ENCODE measurements at regions not wholly inside any gene's neighbourhood (a gene's known extent, or its start where the extent isn't known, plus 50 kb on each side); places are given as distances from the start of the nearest gene placed in this dataset.

DNA sequence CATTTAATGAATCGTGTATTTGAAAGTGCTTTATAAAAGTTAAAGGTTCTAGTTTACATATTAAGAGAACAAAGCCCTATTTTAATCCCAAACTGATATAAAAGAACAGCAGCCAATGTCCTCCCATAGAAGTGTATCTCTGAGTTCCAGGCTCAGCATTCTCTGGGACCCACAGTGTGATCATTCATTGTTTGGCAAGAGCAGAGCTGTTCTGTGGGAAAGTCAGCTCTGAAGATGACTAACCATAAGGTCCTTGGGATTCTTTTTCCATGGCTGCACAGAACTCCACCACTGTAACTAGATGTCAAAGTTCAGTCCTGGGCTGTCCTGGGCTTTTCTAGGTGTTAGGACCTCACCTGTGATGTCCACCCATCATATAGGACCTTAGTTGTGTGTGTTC lies 157.0 kb upstream of the TLL1 start:
- no peak for DNase-seq (ENCODE audit: low read depth in 4 of 4, low spot score in 3 of 4)

DNA sequence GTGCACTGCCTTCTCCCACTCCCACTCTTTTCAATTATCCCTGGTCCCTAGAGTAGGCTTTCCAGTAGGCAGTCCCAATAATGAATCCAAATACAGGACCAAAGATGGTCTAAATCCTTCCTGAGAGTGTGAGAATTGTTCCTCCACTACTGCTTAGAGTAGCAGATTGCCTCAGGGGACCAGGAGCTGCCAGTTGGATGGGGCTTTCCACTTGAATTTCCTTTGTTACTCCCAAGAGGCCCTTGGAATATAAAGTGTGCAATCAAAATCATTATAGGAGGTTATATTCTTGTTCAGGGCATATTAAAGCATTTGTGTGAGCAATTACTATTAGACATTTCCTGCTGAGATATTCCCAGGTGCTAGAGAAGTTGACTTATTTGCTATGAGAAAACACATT lies 156.6 kb upstream of the TLL1 start:
- no peak for DNase-seq (ENCODE audit: low read depth in 4 of 4, low spot score in 3 of 4)

DNA sequence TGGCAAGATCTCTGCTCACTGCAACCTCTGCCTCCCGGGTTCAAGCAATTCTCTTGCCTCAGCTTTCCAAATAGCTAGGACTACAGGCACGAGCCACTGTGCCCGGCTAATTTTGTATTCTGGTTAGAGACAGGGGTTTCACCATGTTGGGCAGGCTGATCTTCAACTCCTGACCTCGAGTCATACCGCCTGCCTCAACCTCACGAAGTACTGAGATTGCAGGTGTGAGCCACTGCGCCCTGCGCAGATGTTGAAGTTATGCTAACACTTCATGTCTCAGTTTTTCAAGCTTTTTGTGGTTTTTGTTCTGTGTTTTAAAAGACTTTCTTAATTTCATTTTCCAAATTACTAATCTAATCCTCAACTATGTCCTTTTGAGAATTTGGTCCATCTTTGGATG lies 154.4 kb upstream of the TLL1 start:
- DNase-seq (ENCODE audit: low read depth in 4 of 4, low spot score in 3 of 4), result no peak

DNA sequence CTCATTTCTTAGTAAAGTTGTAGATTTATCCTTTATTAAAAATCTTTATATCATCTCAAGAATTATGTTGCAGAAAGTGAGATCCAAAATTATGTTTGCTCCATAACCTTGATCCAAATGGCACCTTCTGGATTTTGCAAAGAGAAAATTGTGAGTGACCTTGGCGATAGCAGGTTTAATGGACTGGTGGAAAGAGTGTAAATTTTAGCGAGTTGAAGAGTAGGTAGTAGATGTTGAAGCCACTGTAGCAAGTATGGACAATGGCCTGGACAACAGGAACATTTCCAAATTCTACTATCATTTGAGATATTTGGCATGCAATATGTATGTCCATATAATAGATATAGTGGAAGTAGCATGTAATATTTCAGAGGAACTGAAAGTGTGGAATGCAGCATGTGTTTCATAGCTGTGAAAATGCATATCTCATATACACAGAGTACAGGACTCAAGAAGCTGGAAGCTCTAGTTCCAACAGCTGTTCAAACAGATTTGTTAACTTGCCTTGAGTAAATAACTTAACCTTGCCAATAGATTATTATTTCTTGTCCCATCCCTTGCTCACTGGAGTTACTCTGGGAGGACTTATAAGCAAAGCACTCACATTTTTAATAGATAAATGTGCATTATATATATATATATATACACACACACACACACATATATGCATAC lies 152.5 kb upstream of the TLL1 start:
- DNase-seq (ENCODE audit: low read depth in 4 of 4, low spot score in 3 of 4), result no peak

DNA sequence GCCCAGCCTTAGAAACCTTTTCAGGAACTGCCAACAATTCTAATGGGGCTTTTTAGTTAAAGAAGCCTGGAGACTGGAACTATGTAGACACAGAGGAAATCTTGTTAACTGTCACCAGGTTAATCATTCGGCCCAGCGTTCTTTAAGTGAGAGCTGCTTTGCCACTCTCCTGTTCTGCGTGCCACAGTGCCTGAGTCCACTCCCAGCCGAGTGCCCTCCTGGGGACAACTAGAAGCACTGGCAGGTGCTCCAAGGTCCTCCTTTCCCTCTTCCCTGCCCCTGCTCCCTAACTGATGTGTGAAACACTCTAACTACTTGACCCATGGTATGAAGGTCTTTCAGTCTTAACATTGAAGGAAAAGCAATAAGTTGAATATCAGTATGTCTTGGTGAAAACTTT lies 151.2 kb upstream of the TLL1 start:
- no peak for DNase-seq (ENCODE audit: low read depth in 4 of 4, low spot score in 3 of 4)

DNA sequence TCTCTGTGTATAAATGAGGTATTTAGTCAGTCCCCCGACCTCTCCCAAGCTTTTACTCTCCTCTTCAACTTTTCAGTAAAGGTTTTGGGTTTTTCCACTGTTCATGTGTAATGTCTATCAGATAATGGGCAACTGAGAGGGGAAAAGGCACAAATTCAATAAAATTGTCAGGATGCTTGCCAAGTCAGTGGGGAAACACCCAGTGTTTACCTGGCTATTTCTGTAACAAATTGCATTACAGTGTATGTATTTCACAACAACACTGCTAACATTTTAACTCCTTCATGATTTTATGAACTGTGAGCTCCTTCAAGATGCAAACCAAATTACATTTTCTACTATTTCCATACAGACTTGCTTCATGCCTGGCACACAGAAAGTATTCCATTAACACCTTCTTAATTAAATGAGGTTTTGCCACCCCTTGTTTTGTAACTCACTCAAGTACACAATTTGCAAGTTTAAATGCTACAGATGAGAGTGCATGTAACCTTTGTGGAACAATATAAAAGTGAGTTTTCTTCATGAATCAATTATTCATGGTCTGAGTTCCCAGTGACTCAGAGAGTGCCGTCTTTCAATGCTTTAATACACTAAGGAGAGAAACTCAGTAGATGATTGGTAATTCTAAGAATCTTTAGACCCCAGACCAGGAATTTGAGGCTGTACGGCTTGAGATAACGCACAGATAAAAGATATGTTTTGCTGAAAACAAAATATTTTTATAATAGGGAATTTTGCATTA lies 149.8 kb upstream of the TLL1 start:
- no peak for DNase-seq (ENCODE audit: low read depth in 4 of 4, low spot score in 3 of 4)

DNA sequence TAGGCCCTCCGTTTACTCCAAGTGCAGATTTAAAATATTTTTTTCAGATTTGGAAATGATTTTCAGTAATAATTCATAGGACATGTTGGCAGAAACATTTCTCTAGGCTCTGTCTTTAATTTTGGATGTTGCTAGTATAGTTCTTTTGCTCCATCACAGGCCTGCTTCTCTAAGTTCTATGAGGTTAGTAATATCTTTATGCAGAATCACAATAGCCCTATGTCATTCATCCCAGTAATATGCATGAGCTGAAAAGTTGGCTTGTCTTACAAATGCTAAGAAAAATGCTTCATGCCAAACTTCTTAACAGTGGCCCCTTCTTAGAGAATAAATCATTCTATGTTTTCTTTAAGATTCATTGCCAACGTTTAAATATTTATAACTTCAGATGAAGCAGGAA lies 148.3 kb upstream of the TLL1 start:
- DNase-seq (ENCODE audit: low read depth in 4 of 4, low spot score in 3 of 4), result no peak

DNA sequence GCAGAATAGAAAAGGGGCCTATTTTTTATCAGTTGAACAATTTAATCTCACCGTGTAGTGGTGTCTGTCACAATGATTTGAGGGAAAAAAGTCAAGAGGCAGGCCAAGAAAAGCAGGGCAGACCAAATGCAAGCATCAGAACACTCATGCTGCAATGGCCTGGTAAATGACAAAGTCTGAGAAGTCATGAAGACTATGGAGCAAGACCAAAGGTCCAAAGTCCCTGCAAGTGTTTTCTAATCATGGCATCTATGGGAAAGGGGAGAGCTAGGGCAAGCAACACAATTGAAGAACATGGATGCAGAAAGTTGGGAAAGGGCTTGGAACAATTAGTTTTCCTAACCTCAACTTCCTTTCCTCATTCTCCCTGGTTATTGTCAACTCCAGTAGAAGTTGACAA lies 147.7 kb upstream of the TLL1 start:
- DNase-seq (ENCODE audit: low read depth in 4 of 4, low spot score in 3 of 4), result no peak

DNA sequence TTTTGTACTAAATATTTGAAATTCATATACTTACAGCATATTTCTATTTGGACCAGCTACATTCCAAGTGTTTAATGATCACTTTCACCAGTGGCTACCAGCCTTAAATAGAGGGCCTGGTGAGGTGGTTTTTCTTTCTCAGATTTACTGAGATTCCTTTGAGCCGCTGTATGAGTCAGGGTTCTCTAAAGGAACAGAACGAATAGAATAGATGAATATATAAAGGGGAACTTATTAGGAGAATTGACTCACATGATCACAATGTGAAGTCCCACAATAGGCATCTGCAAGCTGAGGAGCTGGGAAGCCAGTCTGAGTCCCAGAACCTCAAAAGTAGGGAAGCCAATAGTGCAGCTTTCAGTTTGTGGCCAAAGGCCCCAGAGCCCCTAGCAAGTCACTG lies 146.2 kb upstream of the TLL1 start:
- DNase-seq (ENCODE audit: low read depth in 4 of 4, low spot score in 3 of 4), result no peak

DNA sequence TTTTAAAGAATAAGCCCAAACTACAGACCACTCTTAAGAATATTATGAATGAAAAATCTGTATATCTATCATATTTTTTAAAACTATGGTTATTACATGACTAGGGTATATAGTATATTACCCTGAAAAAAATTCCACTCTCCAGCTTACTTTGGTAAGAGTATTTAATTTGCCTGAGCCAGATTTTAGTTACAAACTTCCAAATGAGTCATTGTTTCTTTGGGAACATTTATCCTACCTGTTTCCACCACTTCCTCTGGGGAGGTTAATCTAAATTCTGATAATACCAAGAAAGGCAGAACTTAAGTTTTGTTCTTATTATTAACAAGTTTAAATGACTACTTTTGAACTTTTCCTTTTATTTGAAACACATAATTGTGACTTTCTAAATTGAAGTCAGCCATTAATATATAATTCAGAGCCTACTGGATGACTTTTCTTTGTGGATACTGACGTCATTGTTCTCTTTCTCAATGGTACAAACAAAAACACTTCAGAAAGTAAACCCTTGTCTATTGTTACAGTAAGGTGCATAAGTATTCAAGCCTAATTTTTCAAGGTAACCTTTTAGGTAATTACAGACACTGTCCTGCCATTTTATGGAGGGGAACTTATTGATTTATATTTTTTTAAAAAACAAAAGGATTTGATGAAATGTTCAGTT lies 135.6 kb upstream of the TLL1 start:
- DNase-seq (ENCODE audit: low read depth in 4 of 4, low spot score in 3 of 4), result no peak

DNA sequence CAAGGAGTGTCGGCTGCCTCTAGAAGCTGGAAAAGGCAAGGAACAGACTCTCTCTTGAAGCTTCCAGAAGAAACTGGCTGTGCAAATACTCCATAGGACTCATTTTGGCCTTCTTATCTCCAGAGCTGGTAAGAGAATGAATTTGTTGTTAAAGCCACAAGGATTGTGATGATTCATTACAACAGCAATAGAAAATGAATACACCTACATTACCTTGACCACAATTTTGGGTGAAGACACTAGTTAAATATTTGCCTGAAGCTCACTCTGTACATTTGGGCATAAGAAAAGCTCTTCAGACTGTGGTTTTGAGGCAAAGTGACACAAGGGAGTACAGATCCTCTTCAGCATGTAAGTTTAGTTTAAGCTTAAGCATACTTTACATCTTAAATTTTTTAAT lies 134.5 kb upstream of the TLL1 start:
- no peak for DNase-seq (ENCODE audit: low read depth in 4 of 4, low spot score in 3 of 4)

DNA sequence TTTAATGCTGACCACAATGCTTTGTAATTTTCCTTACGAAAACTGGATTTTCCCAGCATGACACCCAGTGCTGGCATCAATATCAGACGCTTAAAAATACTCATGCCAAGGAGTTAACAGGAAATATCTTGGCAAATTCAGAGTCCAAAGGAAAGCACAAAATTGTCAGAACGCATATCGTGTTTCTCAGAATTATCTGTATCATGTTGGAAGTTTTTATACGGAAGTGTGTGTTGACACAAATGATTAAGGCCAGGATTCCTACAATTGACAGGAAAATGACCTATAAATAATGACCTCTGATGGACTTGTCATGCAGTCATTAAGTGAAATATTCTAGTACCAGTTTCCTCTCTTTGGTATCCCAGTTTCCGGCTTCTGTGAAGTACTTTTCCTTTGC lies 132.1 kb upstream of the TLL1 start:
- DNase-seq (ENCODE audit: low read depth in 4 of 4, low spot score in 3 of 4), result no peak

DNA sequence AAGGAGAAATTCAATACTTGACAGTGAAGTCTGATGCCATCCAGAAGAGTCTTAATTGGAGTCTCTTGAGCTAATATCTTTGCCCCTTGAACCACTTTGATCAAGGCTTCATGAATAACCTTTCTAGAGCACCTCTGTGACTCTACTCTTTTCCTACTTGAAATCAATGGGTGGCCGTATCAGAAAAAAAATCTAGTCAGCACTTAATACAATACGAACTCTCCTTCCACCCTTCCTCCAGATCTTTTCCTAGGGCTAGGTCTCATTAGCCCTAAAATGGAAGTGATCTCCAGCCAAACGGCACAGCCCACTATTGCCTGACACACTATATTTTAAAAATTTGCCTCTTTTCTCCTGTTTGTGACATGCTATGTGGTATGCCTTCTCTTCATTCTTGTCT lies 129.6 kb upstream of the TLL1 start:
- no peak for DNase-seq (ENCODE audit: low read depth in 4 of 4, low spot score in 3 of 4)

DNA sequence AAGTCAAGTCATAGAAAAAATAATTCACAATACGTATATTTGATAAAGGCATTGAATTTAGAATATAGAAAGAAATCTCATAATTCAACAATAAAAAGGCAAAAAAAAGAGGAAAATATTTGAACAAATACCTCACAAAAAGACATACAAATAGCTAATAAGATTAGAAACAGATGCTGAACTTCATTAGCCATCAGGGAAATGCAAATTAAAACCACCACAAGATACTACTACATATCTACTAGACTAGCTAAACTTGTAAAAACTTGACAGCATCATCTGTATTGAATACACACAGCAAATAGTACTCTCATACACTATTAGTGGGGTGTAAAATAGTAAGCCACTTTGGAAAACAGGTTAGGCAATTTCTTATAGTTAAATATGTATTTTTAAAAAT lies 128.7 kb upstream of the TLL1 start:
- DNase-seq (ENCODE audit: low read depth in 4 of 4, low spot score in 3 of 4), result no peak

DNA sequence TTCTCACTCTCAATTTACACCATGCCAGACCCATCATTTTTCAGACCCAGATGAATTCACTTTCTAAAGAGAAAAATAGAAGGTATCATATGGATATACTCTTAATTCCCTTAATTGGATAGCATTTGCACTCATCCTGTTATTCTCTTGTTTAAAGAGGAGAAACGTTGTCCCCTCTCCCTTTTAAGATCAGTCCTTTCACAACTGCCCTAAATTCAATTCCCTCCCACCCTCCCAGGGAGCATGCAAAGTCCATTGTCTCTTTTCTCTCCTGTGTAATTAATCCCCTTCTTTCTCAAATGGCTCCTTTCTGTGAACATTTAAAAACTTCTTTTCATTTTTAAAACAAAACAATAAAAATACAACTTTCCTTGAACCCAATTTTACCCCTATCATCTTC lies 124.7 kb upstream of the TLL1 start:
- no peak for DNase-seq (ENCODE audit: low read depth in 4 of 4, low spot score in 3 of 4)

DNA sequence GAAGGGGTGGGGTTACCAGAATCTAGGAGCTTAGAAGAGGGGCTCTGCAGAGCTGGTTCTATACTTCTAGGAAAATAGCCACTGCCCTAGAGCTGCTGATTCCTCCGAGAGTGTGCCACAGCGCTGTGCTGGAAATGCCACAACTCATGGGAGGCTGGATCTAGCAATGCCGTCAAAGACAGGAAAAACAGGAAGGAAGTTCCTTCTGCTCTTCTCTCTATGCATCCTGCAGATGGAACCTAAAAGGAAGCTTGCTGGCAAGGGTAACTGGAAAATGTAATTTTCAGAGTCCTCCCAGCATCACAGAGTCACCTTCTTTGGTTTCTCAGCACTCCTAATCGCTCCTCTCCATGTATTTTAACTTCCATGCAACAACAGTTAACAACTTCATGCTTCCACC lies 121.2 kb upstream of the TLL1 start:
- DNase-seq (ENCODE audit: low read depth in 4 of 4, low spot score in 3 of 4), result no peak

DNA sequence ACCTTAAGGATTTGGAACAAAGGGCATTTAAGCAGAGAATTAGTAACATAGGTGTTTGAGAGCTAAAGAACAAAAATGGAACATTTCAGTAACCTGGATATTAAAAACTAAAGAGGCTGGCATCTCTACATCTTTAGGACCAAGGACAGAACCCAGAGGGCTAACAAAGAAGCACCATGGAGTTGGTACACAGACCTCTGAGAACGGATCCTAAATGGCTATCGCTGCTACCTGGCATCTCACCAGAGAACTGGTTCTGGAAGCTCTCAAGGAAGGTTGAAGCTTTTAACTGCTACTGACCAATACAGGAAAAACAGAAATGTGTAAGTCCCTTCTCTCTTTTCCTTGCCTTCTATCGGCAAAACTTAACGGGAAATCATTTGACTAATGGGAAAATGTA lies 118.4 kb upstream of the TLL1 start:
- DNase-seq (ENCODE audit: low read depth in 4 of 4, low spot score in 3 of 4), result no peak

DNA sequence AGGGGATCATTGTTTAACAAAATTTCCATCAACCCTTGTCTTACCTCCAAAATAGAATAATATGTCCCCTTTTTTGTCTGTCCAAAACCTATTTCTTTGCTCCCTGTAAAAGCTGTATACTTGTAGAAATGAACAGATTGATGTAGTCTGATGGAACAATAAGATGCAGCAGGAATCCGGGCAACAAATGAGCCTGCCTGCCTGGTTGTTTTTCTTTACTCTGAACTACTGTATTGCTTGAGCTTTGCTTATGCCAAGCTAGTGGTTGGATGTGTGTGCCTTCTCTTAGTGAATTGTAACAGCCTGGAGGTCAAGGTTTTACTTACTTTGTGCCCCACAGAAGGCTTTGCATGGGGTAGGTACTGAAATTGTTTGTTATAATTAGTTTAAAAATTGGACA lies 116.2 kb upstream of the TLL1 start:
- DNase-seq (ENCODE audit: low read depth in 4 of 4, low spot score in 3 of 4), result no peak

DNA sequence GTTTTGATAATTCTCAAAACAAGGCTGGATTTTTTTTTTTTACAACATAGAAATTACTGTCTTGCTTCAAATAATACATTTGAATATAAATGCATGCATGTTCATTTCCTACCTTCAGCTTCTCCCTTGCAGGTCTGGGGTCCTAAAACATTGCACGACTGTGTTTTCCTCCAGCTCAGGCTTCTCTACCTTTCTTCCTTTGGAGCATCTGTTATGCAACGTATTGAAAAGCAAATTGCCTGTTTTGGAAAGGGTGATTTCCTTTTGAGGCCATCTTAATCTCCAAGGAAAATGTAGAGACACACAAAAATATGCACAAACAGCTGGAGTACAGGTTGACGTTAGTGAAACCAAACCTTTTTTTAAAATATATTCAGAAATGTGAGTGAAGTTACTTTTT lies 115.6 kb upstream of the TLL1 start:
- DNase-seq (ENCODE audit: low read depth in 4 of 4, low spot score in 3 of 4), result no peak

DNA sequence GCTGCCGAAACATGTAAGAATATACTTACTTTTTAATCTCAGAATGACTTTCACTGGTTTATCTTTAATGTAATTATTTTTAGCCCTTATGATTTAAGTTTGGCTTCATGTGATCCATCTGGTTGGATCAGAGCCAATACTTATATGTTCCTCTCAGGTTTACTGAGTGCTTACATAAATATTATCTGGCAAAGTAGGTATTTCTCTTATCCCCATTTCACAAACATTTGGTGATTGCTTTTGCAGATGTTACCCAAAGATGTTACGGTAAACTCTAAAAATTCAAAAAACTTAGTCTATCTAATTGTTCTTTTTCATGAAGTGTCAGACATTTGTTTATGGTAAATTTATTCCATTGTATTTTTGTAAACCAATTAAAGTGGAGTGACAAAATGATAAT lies 115.0 kb upstream of the TLL1 start:
- no peak for DNase-seq (ENCODE audit: low read depth in 4 of 4, low spot score in 3 of 4)

DNA sequence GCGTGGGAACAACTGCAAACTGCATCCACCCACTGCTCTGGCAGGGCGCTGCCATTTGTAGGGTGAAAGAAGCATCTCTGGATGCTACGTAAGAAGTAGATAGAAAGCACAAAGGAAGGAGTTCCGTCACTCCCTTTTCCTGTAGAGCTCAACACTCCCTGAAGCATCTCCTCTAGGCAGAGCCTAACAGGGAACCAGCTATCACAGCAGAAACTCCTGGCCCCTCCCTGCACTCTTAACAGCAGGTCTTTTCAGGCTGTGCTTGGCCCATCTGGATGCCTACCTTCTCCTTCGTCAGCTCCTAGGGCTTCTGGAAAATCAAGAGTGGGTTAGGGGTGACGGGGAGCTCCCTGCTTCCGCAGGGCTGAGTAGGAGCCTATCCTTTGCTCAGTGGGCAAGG lies 112.9 kb upstream of the TLL1 start:
- no peak for DNase-seq (ENCODE audit: low read depth in 4 of 4, low spot score in 3 of 4)

DNA sequence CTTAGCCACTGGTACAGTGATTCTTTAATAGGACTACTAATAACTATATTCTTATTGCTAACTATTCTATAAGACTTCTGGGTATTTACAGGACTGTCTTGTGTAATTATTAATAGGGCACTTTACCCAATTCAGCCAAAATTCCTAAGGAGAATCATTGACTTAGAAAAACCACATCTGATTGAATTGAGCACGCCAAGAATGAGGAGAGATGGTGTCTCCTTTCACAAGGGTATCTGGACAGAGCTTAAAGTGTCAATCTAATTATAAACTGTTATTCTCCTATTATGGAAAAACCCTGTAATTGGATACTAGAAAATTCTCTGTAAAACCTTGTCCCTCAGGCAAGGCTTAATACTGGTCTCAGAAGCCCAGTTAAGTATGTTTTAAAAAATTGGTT lies 111.1 kb upstream of the TLL1 start:
- DNase-seq (ENCODE audit: low read depth in 4 of 4, low spot score in 3 of 4), result no peak
